ENCODE measurements at regions not wholly inside any gene's neighbourhood (a gene's known extent, or its start where the extent isn't known, plus 50 kb on each side); places are given as distances from the start of the nearest gene placed in this dataset.
A peak's percentile ranks its signal among the peaks of the same experiment; 100 is the strongest.
"Not testable (repeated sequence)": the region's sequence is repeated elsewhere in the genome, so short reads cannot be mapped to it uniquely, and the experiment has no call there.

GRCh38 chr4:53716471-53717063 lies 125.3 kb upstream of the LNX1 start:
- DNase-seq (ENCODE audit: low spot score), result no peak

- DNase-seq (ENCODE audit: low spot score), result no peak
Measured at GRCh38 chr4:53716011-53716410, 124.7 kb upstream of the LNX1 start.

- DNase-seq (ENCODE audit: low spot score), result no peak
Measured at GRCh38 chr4:53714236-53715140, 123.2 kb upstream of the LNX1 start.

- no peak for DNase-seq (ENCODE audit: low spot score)
Measured at GRCh38 chr4:53713767-53714166, 122.5 kb upstream of the LNX1 start.

GRCh38 chr4:53713296-53713695 lies 122.0 kb upstream of the LNX1 start:
- no peak for DNase-seq (ENCODE audit: low spot score)

GRCh38 chr4:53712408-53713020 lies 121.2 kb upstream of the LNX1 start:
- DNase-seq (ENCODE audit: low spot score), result no peak

- DNase-seq (ENCODE audit: low spot score), result no peak
Measured at GRCh38 chr4:53711926-53712325, 120.6 kb upstream of the LNX1 start.

GRCh38 chr4:53709693-53710092 lies 118.4 kb upstream of the LNX1 start:
- DNase-seq (ENCODE audit: low spot score), result no peak

- DNase-seq (ENCODE audit: low spot score), result no peak
Measured at GRCh38 chr4:53707491-53707890, 116.2 kb upstream of the LNX1 start.

GRCh38 chr4:53706422-53707032 lies 115.2 kb upstream of the LNX1 start:
- DNase-seq (ENCODE audit: low spot score), result peak; percentile 47

- DNase-seq (ENCODE audit: low spot score), result no peak
Measured at GRCh38 chr4:53705972-53706371, 114.7 kb upstream of the LNX1 start.

- DNase-seq (ENCODE audit: low spot score), result no peak
Measured at GRCh38 chr4:53705151-53705764, 114.0 kb upstream of the LNX1 start.

- DNase-seq (ENCODE audit: low spot score), result no peak
Measured at GRCh38 chr4:53704329-53704728, 113.0 kb upstream of the LNX1 start.

GRCh38 chr4:53703267-53703655 lies 112.0 kb upstream of the LNX1 start:
- DNase-seq (ENCODE audit: low spot score), result no peak

- DNase-seq (ENCODE audit: low spot score), result peak; percentile 90
Measured at GRCh38 chr4:53702334-53703266, 111.3 kb upstream of the LNX1 start.

GRCh38 chr4:53701260-53701659 lies 110.0 kb upstream of the LNX1 start:
- not testable (repeated sequence) for DNase-seq (ENCODE audit: low spot score)

- DNase-seq (ENCODE audit: low spot score), result not testable (repeated sequence)
Measured at GRCh38 chr4:53699310-53699709, 108.0 kb upstream of the LNX1 start.

GRCh38 chr4:53697016-53697685 lies 105.9 kb upstream of the LNX1 start:
- no peak for DNase-seq (ENCODE audit: low spot score)

GRCh38 chr4:53695540-53696463 lies 104.5 kb upstream of the LNX1 start:
- DNase-seq (ENCODE audit: low spot score), result no peak

Measured in H4 (cell line).